HEK293 (cell line): ENCODE measurements at regions not wholly inside any gene's neighbourhood (a gene's known extent, or its start where the extent isn't known, plus 50 kb on each side); places are given as distances from the start of the nearest gene placed in this dataset.

Experiments used
- CTCF ChIA-PET: fragments of 350-600 bp; formaldehyde crosslinking; extraction: SDS; loops from one replicate; lab custom pipeline; 2021; ENCODE audit warnings: antibody characterized with exemption; lab: Yijun Ruan, JAX
- POLR2A ChIA-PET: fragments of 300-600 bp; formaldehyde crosslinking; extraction: SDS; loops from one replicate; lab custom pipeline; 2020; ENCODE audit warnings: antibody characterized with exemption, inconsistent platforms; lab: Yijun Ruan, JAX
- H3K27ac ChIP-seq: fragments of 200-500 bp; sonication (Bioruptor generic); 2 replicates; pipeline ENCODE4 v1.5.1; 2014; ENCODE audit warnings: low read depth, low read length, control low read depth, inconsistent platforms; ENCODE audit errors: extremely low read depth
- H3K36me3 ChIP-seq, 2 experiments: fragments of 200-500 bp in 1 of 2; sonication (Bioruptor generic) in 1 of 2; 1 replicate in 1 of 2; 2 replicates in 1 of 2; pipeline ENCODE4 v1.5.1; 2014 to 2017; ENCODE audit warnings: inconsistent platforms in 2 of 2, low read length in 2 of 2; ENCODE audit not compliant: control insufficient read depth in 2 of 2, insufficient read depth in 1 of 2
- H3K4me1 ChIP-seq: fragments of 200-500 bp; sonication (Bioruptor generic); 2 replicates; pipeline ENCODE4 v1.5.1; 2014; ENCODE audit warnings: mild to moderate bottlenecking, low read length, inconsistent platforms; ENCODE audit not compliant: control insufficient read depth, insufficient read depth
- H3K4me3 ChIP-seq: 2 replicates; pipeline ENCODE4 v1.5.1; 2011; ENCODE audit warnings: low read depth, mild to moderate bottlenecking, control low read depth, low read length, moderate library complexity
- H3K9me3 ChIP-seq: fragments of 200-500 bp; sonication (Bioruptor generic); 2 replicates; pipeline ENCODE4 v1.5.1; 2014; ENCODE audit warnings: low read depth, low read length, inconsistent platforms; ENCODE audit not compliant: control insufficient read depth, insufficient read depth
- EGR2 ChIP-seq: fragments of 450-650 bp; formaldehyde crosslinking; IDR thresholded peaks from 2 replicates; pipeline ENCODE4 v1.5.1; 2016; ENCODE audit warnings: low read depth, missing biosample characterization, missing genetic modification characterization
- PRDM10 ChIP-seq: fragments of 450-650 bp; formaldehyde crosslinking; IDR thresholded peaks from 2 replicates; pipeline ENCODE4 v1.5.1; 2016; ENCODE audit warnings: missing biosample characterization, missing genetic modification characterization
- REST ChIP-seq: fragments of 450-650 bp; formaldehyde crosslinking; IDR thresholded peaks from 2 replicates; pipeline ENCODE4 v1.5.1; 2016; ENCODE audit warnings: missing biosample characterization, missing genetic modification characterization
- SCRT2 ChIP-seq: fragments of 450-650 bp; formaldehyde crosslinking; IDR thresholded peaks from 2 replicates; pipeline ENCODE4 v1.5.1; 2016; ENCODE audit warnings: missing biosample characterization, missing genetic modification characterization
- TRIM28 ChIP-seq: IDR thresholded peaks from 2 replicates; pipeline ENCODE4 v1.6.1; 2011; ENCODE audit warnings: low read length, control low read depth, borderline replicate concordance
- YY1 ChIP-seq: fragments of 450-650 bp; formaldehyde crosslinking; IDR thresholded peaks from 2 replicates; pipeline ENCODE4 v1.5.1; 2018; ENCODE audit warnings: missing biosample characterization, missing genetic modification characterization
- ZFHX2 ChIP-seq: fragments of 450-650 bp; formaldehyde crosslinking; conservative IDR thresholded peaks from 2 replicates; pipeline ENCODE4 v1.5.1; 2016; ENCODE audit warnings: missing biosample characterization, missing genetic modification characterization
- ZFP69B ChIP-seq: fragments of 450-650 bp; formaldehyde crosslinking; IDR thresholded peaks from 2 replicates; pipeline ENCODE4 v1.5.1; 2016; ENCODE audit warnings: missing biosample characterization, missing genetic modification characterization
- ZNF274 ChIP-seq, 2 experiments: fragments of 200-500 bp in 1 of 2; fragments of 450-650 bp in 1 of 2; sonication (Bioruptor generic) in 1 of 2; formaldehyde crosslinking in 1 of 2; IDR thresholded peaks; 2 replicates each; pipeline versions ENCODE4 v1.5.1 to v1.6.1; 2014 to 2016; ENCODE audit warnings: borderline replicate concordance in 1 of 2, inconsistent platforms in 1 of 2, low read length in 1 of 2, missing biosample characterization in 1 of 2, missing genetic modification characterization in 1 of 2
- ZNF350 ChIP-seq: fragments of 450-650 bp; formaldehyde crosslinking; IDR thresholded peaks from 2 replicates; pipeline ENCODE4 v1.5.0; 2017; ENCODE audit warnings: missing biosample characterization, mild to moderate bottlenecking, missing genetic modification characterization
- ZNF362 ChIP-seq: fragments of 450-650 bp; formaldehyde crosslinking; IDR thresholded peaks from 2 replicates; pipeline ENCODE4 v1.5.1; 2016; ENCODE audit warnings: missing biosample characterization, missing genetic modification characterization
- ZSCAN5A ChIP-seq: fragments of 450-650 bp; formaldehyde crosslinking; IDR thresholded peaks from 2 replicates; pipeline ENCODE4 v1.5.1; 2016; ENCODE audit warnings: missing biosample characterization, missing genetic modification characterization

DNA sequence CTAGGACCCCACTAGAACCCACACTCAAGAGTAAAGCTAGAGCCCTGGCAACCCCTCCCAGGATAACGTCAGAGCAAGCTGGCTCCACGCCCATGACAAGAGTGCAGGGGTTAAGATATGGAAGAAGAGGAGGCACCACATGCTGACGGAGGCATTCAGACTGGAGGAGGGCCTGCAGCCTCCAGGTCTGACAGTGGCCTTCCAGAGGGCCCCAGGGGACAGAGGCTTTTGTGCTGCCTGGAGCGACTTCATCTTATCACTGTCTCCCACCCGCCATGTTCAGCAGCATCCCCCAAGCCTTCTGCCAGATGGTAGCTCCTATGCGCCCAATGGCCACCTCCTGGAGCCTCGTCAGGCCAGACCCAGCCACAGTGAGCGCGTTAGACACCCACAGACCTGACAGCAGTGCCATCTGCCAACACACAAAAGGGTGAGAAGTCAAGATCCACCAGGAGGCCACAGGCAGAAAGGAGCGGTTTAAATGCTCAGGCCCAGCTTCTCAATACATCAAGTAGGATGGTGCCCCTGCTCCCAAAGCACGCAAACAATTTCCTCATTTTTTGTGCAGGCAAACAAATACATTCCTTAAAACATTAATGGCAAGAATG, 65.8 kb downstream of the C5orf15 start:
- no peaks in the 10 kb centered on the region for H3K9me3 ChIP-seq
- TF ChIP-seq ZNF362 (tag by site-specific recombination) (no peak), EGR2 (peak; percentile 74), PRDM10 (0 out of 2 replicates have a peak, but pooled peaks have one; percentile 40), ZFHX2 (tag by site-specific recombination) (peak; percentile 10; the same call in 1 of the 2 replicates)
- ChIA-PET CTCF (interaction anchor here (0.8 kb wide), 1 partner anchor 137 kb away, joined by 3 read pairs; no protein-coding TSS in a partner anchor), POLR2A (no interaction called here)
- no peak overlapping the region for H3K4me3 ChIP-seq
- no peaks in the 10 kb centered on the region for H3K4me1 ChIP-seq
- H3K27ac ChIP-seq = no peak overlapping the region
- no peaks in the 10 kb centered on the region for H3K36me3 ChIP-seq

DNA sequence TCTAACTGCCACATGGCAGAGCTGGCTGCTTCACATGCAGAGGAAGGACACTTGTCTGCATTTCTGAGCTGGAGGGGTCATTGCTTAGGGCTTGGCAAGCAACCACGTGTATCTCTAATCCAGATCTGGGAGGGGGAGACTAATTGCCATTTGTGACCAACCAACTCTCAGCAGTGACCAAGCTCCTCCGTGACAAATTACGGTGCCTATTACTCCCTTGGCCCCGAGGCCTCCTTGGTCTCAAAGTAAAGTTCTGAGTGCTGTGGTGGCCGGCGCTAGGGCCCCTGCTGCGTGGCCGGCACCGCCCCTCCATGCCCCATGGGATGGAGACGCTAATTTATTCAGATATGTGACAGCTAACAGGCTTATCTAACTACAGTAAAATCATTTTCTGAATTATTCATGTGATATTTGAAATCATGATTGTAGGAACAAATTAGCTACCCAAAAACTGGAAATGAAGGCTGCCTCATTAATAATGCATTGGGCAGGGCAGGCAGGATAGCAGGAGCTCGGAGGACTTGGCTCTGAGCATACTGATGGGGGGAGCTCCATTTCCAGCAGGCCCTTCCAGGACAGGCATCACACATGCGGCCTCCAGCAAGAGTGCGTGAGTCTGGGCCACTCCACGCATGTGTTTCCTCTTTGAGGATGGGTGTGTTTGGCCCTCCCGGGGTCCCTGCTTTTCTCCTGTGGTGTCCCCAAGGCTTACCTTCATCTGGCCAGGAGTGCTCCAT, 67.7 kb downstream of the C5orf15 start:
- ChIA-PET CTCF (no interaction called here), POLR2A (no interaction called here)
- Histone ChIP-seq H3K4me3 (no peak overlapping the region), H3K27ac (no peak overlapping the region), H3K4me1 (no peaks in the 10 kb centered on the region), H3K36me3 (no peaks in the 10 kb centered on the region), H3K9me3 (no peaks in the 10 kb centered on the region)
- TF ChIP-seq REST (no peak), ZNF274 (IDR thresholded peaks at IDR 0.05; ENCODE audit: low read length) (no peak), ZNF274 (tag by site-specific recombination; IDR thresholded peaks at IDR 0.05; ENCODE audit: borderline replicate concordance) (no peak), SCRT2 (tag by site-specific recombination) (no peak), ZNF350 (tag by site-specific recombination) (no peak), ZFP69B (tag by site-specific recombination) (no peak), ZSCAN5A (tag by site-specific recombination) (no peak), TRIM28 (0 out of 2 replicates have a peak, but pooled peaks have one; percentile 19), YY1 (tag by site-specific recombination) (no peak)
